CD4-positive, alpha-beta T cell treated with Interleukin-10 for 1 hour (primary cell): ENCODE measurements at regions not wholly inside any gene's neighbourhood (a gene's known extent, or its start where the extent isn't known, plus 50 kb on each side); places are given as distances from the start of the nearest gene placed in this dataset.
"Not testable (repeated sequence)": the region's sequence is repeated elsewhere in the genome, so short reads cannot be mapped to it uniquely, and the experiment has no call there.

Experiments used
- DNase-seq: peaks from one replicate; pipeline ENCODE4 v3.0.0-alpha.2; 2020

DNA sequence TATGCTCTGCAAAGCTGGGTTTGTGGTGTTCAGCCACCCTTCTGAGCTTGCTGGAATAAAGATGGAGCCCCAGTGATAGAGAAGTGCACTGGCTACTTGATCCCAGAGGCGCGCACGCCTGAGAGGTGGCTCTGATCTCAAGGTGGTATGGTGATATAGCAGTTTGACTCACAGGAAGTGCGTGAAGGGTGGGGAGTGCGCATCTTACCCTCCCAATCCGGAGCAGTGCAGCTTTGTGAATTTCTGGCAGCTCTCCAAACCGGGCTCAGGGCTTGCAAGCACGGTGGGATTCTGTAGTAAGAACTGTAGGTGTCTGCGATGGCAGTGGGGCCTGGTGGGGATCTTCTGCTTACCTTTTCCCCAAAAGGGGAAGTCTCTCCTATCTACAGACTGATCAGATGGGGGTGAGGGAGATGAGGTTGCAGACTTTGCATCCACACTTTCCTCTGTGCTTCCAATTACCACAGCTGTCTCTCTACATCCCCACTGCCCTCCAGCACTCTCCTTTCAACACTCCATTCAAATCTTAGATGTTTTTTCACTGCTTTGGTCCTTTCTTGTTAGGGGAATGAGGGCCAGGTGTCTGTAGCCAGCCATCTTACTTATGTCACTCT is 197.4 kb upstream of the SLC38A2 start:
- no peak for DNase-seq

DNA sequence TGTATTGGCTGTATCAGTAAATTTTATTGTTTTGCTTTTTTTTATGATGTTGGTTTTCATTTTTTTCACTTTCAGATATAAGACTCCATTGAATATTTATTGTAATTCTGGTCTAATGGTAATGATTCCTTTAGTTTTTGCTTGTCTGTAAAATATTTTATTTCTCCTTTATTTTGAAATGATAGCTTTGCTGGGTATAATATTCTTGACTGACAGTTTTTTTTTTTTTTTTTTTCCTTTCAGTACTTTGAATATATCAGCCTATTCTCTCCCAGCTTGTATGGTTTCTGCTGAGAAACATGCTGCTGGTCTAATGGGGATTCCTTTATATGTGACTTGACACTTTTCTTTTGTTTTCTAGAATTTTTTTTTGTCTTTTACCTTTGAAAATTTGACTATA is 195.1 kb upstream of the SLC38A2 start:
- DNase-seq, result no peak

DNA sequence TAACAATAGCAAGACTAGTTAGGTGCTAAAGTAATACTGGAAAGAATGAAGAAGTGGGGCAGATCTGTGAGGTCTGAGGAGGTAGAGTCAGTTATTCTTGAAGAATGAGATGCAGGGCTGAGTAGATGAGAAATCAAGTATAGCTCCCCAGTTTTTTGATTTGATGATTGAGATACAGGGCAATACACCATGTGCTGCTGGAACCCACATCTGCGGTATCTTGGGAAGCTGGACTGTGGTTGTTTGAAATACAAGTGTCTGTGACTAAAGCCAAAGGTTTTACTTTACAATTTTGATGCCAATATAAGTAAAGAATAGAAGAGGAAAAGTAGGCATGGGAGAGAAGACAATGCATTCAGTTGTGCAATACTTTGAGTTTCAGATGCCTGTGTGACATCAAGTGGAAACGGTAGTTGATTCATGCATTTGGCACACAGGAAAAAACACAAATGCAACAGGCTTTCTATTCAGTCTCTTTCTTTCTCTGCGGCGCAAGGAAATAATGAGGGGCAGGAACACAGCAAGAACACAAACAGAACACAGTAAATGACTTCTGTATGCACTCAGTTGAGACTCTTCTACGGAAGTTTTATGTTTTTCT is 190.2 kb upstream of the SLC38A2 start:
- no peak for DNase-seq

- not testable (repeated sequence) for DNase-seq
Measured at GRCh38 chr12:46561769-46562624, 189.4 kb upstream of the SLC38A2 start.

DNA sequence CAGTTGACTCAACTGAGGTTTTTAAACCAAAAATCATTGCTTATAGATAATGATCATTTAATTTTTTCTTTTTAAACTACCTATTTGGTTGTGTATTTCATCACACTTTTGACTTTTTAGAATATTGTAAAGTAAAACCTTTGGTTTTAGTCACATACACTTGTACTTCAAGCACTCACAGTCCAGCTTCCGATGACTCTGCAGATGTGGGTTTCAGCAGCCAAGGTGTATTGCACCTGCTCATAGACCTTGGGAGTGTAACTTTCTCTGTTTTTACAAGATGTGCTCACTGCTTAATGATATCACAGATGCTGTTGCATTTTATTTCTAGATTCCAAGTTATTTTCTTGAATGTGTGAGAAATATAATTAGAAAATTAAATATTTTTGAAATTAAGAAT is 188.3 kb upstream of the SLC38A2 start:
- no peak for DNase-seq

- DNase-seq, result no peak
Measured at GRCh38 chr12:46560089-46560488, 187.5 kb upstream of the SLC38A2 start.

DNA sequence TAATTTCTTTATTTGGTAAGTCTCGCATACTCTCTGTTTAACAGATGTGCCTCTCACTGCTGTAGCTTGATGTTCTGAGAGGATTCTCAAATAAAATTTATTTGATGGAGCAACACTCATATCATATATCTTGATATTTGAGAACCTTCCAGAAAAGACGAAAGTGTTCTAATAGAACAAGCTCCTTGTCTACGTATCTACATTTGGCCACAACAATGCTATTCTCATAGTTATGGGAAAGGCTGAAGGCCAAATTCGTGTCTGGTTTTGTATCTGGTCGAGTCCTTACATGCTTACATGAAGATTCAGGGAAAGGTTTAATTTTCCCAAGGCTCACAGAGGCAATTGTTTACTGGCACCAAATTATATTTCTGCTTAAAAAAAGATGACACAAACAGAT is 186.7 kb upstream of the SLC38A2 start:
- DNase-seq, result no peak

DNA sequence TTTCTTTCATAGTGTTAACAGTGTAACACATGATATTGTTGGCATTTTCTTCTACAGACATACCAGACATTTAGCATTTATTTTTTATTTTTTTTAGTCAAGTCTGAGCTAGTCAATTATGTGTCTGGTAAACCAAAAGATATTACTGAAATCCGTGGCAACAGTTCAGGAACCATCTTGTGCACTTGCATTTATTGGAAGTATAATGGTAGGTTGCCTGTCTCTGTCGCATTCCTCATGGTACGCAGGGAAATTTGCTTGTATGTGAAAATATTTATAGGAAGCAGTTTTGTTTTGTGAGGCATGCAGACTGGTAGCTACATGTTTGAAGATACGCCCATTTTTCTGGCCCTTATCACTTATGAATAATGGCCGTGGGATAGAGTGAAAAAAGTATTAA is 186.1 kb upstream of the SLC38A2 start:
- no peak for DNase-seq

DNA sequence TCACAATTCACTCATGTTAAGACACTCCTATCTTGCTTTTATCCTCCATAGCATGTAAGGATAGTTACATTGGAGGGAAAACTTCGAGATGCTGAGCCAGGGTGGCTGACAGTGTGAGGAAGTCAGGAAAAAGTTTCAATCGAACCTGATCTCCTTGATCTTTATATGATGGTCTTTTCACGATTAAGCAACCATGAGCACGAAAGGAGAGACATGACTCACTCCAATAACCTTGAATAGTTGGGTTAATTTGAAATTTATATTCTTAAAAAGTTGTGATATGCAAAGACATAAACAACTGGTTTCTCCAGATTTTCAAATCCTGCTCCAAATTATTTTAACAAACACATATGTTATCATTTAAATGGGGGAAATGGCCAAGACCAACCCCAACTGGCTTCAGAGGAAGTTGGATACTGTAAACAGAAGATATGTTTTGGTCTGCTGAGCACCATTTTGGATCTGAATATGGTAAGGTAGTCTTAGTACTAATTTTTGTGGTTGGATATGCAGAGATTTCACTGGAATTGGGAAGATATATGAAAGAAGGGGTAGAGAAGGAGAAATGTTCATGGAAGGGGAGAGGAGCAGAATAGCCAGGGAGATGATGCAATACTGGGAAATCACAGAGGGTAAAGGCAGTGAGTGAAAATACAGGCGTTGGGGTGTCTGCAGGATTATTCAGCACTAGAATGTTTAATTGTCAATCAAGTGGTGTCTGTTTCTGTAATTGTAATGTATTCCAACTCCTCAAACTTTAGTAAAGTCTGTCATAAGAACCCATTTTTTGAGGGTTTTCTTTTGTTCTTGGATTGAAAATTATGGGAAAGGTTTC is 185.2 kb upstream of the SLC38A2 start:
- DNase-seq, result no peak

DNA sequence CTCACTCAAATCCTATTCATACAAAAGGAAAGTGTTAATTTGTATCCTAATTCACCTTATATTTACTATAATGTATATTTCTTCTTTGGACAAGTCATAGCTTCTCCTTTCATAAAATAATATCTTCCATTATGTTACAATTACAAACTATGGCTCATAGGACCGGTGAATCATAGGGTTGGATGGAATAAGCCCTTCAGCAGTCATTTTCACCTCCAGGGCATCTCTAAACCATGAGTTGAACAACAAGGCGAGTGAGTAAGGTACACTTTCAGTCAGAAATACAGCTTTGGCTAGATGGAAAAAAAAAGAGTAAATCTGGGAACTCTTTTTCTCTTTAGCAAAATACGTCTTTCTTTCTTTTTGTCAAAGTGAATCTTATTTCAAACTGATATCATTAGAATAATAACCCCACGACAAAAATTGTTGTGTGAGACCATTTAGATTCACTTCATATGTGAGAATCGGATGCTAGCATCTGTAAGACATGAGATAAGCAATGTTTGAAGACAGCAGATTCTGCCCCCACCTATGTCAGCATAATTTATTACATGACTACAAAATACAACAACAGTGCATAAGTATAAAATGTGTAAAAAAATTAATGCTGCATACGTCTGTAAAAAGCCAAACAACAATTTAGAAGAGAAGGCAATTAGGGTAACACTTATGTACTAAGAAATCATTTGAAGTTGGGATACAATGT is 184.4 kb upstream of the SLC38A2 start:
- DNase-seq, result no peak

- no peak for DNase-seq
Measured at GRCh38 chr12:46556105-46556559, 183.6 kb upstream of the SLC38A2 start.

- no peak for DNase-seq
Measured at GRCh38 chr12:46555406-46555852, 182.9 kb upstream of the SLC38A2 start.

DNA sequence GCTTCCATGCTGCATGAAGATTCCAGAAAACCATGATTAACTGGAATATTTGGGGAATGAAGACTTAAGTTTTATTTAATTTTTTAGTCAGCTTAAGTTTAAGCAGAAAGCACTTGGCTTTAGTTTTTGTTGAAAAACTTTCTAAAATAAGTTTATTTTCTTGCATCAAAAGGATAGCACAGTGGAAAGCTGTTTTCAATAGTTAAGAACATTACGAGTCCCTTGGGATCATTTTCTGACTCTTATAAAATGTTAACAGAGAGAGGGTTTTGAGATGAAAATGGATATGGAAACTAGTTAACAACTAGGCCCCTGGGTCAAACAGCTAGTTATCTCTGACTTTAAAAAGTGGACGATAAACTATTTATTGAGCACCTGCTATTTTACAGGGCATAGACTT is 181.9 kb upstream of the SLC38A2 start:
- DNase-seq, result no peak

- DNase-seq, result no peak
Measured at GRCh38 chr12:46553911-46554310, 181.3 kb upstream of the SLC38A2 start.

DNA sequence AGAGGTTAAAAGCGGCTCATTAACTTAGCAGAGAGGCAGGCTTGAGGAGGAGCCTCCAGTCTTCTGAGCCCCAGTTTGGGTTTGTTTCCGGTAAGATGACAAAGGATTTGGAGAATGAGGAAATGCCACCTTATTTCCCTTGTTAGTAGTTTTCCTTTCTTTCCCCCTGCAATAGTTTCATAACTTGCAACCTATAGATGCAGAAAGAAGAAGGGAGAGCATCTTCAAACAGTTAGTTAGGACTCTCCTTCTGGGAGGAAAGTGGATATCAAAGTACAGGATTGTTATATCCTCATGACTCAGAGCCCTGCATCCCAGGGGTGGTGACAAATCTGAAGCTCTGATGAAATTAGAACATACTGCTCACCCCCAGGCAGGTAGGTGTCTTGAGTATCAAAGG is 180.7 kb upstream of the SLC38A2 start:
- no peak for DNase-seq

GRCh38 chr12:46550266-46550879 is 177.8 kb upstream of the SLC38A2 start:
- no peak for DNase-seq

DNA sequence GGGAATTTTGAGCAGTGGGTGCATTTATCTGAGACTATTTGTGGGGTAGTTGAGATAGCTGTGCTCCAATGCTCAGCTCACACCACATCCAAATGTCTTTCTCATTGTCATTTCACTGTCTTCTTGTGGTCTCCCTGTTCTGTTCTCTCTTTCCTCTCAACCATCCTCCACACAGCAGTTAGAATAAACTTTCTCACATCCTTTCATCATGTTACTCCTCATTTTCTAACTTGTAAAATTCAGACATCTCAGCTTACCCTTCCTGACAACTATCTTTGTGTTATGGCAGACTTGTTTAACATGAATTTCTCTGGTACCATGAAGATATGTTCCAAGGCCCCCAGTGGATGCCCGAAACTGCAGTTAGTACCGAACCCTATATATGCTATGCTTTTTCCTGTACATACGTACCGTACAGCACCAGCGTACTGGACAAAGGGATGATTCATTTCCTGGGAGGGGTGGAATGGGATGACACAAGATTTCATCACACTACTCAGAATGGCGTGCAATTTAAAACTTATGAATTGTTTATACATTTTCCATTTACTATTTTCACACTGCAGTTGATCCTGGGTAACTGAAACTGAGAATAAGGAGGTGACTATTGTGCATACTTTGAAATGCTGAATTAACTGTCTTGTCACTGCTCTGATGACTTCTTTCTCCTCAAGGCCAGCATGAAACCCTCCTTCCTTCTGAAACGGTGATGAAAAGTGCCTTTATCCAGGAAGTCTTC is 177.1 kb upstream of the SLC38A2 start:
- DNase-seq, result no peak

DNA sequence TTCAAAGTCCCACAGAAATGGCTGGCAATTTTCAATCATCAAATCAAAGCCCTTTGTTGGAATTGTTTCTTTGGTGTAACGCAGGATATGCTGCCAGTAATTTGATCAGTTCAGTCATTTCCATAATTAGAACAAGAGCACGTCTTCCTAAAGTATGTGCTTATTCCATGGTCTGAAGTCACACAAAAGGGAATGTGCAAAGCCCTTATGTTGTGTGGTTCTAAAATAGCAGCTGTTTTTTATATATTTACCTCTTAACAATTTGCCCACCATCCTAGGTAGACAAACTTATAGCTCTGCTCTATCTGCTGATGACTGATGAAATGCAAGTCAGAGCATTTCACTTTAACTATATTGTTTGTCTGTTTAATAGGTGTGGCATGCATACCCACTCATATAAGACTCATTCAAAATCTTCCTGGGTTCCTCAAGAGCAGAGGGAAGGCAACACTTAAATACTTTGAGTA is 176.1 kb upstream of the SLC38A2 start:
- DNase-seq, result no peak

GRCh38 chr12:46547421-46548354 is 175.1 kb upstream of the SLC38A2 start:
- no peak for DNase-seq
